ENCODE measurements at regions not wholly inside any gene's neighbourhood (a gene's known extent, or its start where the extent isn't known, plus 50 kb on each side); places are given as distances from the start of the nearest gene placed in this dataset.
"Not testable (repeated sequence)": the region's sequence is repeated elsewhere in the genome, so short reads cannot be mapped to it uniquely, and the experiment has no call there.

DNA sequence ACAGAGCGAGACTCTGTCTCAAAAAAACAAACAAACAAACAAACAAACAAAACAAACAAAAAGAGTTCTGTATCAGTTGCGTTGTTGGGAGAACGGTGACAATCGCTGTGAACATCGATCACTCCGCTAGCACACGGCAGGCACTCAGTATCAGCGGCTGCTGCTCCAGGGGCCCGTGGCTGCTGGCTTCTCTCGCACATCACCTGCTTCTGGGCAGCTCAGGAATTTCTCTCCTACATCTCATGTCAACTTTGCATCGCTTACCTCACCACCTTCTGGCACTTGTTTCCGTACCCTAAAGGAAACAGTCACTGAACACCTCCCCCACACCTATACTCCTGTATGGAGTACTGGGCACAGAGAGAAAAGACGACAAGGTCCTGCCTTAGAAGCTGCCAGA lies 70.3 kb upstream of the WNT7B start:
- DNase-seq (ENCODE audit: low spot score), result no peak
- TF ChIP-seq CTCF (IDR thresholded peaks at IDR 0.05; ENCODE audit: extremely low read depth, missing control alignments), result no peak

DNA sequence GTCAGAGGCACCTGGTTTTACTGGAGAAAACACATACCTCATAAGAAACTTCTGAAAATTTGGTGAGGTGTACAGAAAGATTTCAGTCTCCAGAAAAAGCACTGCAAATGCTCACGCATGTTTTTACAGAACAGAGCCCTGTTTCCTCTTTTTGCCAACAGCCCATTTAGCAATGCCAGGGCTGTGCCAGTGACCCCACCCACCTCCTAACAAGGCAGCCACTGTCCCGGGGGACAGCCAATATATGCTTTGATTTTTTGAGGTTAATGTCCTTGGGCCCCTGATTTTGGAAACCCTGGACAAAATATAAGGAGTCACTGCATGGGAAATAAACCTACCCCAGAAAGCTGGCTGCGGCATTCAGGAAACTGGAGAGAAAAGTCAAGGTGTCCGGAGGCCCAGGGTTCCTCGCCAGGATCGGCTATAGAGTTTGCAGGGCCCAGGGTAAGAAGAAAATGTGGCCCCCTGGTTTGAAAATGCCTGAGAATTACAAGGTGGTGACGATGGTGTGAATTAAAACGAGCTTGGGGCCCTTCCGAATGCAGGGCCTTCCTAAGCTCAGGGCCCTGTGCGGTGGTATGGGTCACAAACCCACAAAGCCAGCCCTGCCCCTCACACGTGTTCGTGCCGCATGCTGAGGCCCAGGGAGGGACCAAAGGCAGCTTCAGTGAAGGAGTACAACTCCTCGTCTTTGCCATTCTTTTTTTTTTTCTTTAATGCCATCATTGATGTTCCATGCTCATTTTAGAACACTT lies 71.1 kb upstream of the WNT7B start:
- no peak for DNase-seq (ENCODE audit: low spot score)
- TF ChIP-seq CTCF (IDR thresholded peaks at IDR 0.05; ENCODE audit: extremely low read depth, missing control alignments), result no peak

- DNase-seq (ENCODE audit: low spot score), result not testable (repeated sequence)
Observed at GRCh38 chr22:46048661-46049060, 71.7 kb upstream of the WNT7B start.

- TF ChIP-seq CTCF (IDR thresholded peaks at IDR 0.05; ENCODE audit: extremely low read depth, missing control alignments), result no peak
- no peak for DNase-seq (ENCODE audit: low spot score)
Observed at GRCh38 chr22:46049726-46050450, 72.9 kb upstream of the WNT7B start.

- DNase-seq (ENCODE audit: low spot score), result no peak
- no peak for TF ChIP-seq CTCF (IDR thresholded peaks at IDR 0.05; ENCODE audit: extremely low read depth, missing control alignments)
Observed at GRCh38 chr22:46050451-46050845, 73.5 kb upstream of the WNT7B start.

DNA sequence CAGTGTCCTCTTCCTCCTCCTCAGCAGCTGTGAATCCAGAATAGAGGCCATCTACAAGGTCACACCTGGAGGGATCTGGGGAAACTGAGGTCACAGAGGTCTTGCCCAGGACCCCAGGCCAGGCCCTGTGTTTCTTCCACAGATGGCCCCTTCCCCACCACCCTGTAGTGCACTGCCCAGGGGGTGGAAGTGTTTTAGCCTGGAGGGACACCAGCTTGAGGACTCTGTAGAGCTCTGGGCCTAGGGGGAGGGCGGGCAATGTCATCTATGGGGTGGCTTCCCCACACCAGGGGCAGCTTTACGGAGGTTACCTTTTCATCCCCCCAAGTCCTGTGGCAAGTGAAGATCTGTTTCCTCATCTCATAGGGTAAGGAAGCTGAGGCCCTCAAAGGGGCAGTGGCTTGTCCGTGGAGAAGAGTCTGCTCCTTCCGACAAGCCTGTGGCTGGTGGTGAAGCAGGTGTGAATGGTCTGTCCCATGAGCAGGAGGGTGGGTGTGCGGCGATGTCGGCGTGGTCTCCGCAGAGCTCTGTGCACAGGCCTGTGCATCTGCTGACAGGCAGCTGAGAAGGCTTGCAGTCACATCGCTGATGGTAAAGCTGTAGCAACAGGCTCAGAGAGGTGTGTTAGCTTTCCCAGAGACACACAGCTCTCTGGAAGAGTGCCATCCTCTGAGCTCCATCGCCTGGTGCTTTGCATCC lies 74.1 kb upstream of the WNT7B start:
- no peak for DNase-seq (ENCODE audit: low spot score)
- TF ChIP-seq CTCF (IDR thresholded peaks at IDR 0.05; ENCODE audit: extremely low read depth, missing control alignments), result no peak

- TF ChIP-seq CTCF (IDR thresholded peaks at IDR 0.05; ENCODE audit: extremely low read depth, missing control alignments), result no peak
- DNase-seq (ENCODE audit: low spot score), result no peak
Observed at GRCh38 chr22:46051646-46052045, 74.7 kb upstream of the WNT7B start.

Data from GM20000 (cell line).